ENCODE measurements at regions not wholly inside any gene's neighbourhood (a gene's known extent, or its start where the extent isn't known, plus 50 kb on each side); places are given as distances from the start of the nearest gene placed in this dataset.

GRCh38 chrX:118231464-118231863, 114.4 kb upstream of the WDR44 start:
- H3K27ac ChIP-seq (ENCODE audit: extremely low read length, insufficient read depth, low read length), result no peak overlapping the region
- ATAC-seq (no peak), FAIRE-seq (no peak), DNase-seq (ENCODE audit: low spot score) (no peak)
- no peaks in the 10 kb centered on the region for H3K9me3 ChIP-seq (ENCODE audit: low read length)
- in situ Hi-C loops (cut with HindIII; ENCODE audit: extremely low pct_ligation_motif_present, low pct_unique_long_range_greater_than_20kb) (no loop called here), intact Hi-C loops (cut with micrococcal nuclease; ENCODE audit: unreplicated experiment) (no loop called here)
- CTCF ChIA-PET (ENCODE audit: low intra/inter-chr PET ratio, low total read pairs), result no interaction called here
- H3K4me2 ChIP-seq (ENCODE audit: low read depth, low read length), result no peak overlapping the region
- no peaks in the 10 kb centered on the region for H3K4me1 ChIP-seq (ENCODE audit: insufficient read depth, low read length)
- no peak overlapping the region for H3K4me3 ChIP-seq (replicated peaks in 1 of 3; ENCODE audit: insufficient read depth in 1 of 3, low read depth in 2 of 3, low read length in 3 of 3)
- TF ChIP-seq ZNF205 (CRISPR knock-in tag; IDR thresholded peaks at IDR 0.05) (no peak), DPF2 (CRISPR knock-in tag; IDR thresholded peaks at IDR 0.05; ENCODE audit: borderline replicate concordance, low read depth) (no peak), ZNF687 (CRISPR knock-in tag; IDR thresholded peaks at IDR 0.05) (no peak), ZNF318 (CRISPR knock-in tag; IDR thresholded peaks at IDR 0.05) (no peak), ZNF773 (CRISPR knock-in tag; IDR thresholded peaks at IDR 0.05; ENCODE audit: borderline replicate concordance) (no peak), PHF8 (CRISPR knock-in tag; IDR thresholded peaks at IDR 0.05) (no peak), BCL6 (CRISPR knock-in tag; IDR thresholded peaks at IDR 0.05) (no peak), HIVEP1 (CRISPR knock-in tag; IDR thresholded peaks at IDR 0.05) (no peak), GATAD2A (CRISPR knock-in tag; IDR thresholded peaks at IDR 0.05) (no peak), NFIC (IDR thresholded peaks at IDR 0.05; ENCODE audit: low read length) (no peak), RFX3 (CRISPR knock-in tag; IDR thresholded peaks at IDR 0.05) (no peak), ZNF772 (CRISPR knock-in tag; IDR thresholded peaks at IDR 0.05) (no peak), MIXL1 (CRISPR knock-in tag; IDR thresholded peaks at IDR 0.05) (no peak), REPIN1 (CRISPR knock-in tag; IDR thresholded peaks at IDR 0.05; ENCODE audit: borderline replicate concordance, low read depth) (no peak)
- POLR2A ChIA-PET, result no interaction called here
- BruUV-seq (replicated peaks), result no TSS peak
- no peak overlapping the region for H2AFZ ChIP-seq (ENCODE audit: low read length)
- no peak overlapping the region for H3K9ac ChIP-seq (ENCODE audit: insufficient read depth, low read depth, low read length)
- no peaks in the 10 kb centered on the region for H4K20me1 ChIP-seq (ENCODE audit: insufficient read depth, low read length)
- no peaks in the 10 kb centered on the region for H3K36me3 ChIP-seq (replicated peaks in 1 of 2; ENCODE audit: control insufficient read depth in 1 of 2, insufficient read depth in 2 of 2, low read length in 2 of 2)
- no peaks in the 10 kb centered on the region for H3K79me2 ChIP-seq (ENCODE audit: insufficient read depth, low read length)
- H3K27me3 ChIP-seq (ENCODE audit: control insufficient read depth in 1 of 2, insufficient read depth in 2 of 2, low read length in 2 of 2), result no peaks in the 10 kb centered on the region

All from HepG2 (cell line).